Type B pancreatic cell (in vitro differentiated cells): ENCODE measurements at regions not wholly inside any gene's neighbourhood (a gene's known extent, or its start where the extent isn't known, plus 50 kb on each side); places are given as distances from the start of the nearest gene placed in this dataset.

Experiments
- DNase-seq: peaks from one replicate; pipeline ENCODE4 v3.0.0; 2021; ENCODE audit warnings: mixed read lengths; ENCODE audit not compliant: unreplicated experiment; ENCODE audit errors: extremely low spot score
- H3K27ac Mint-ChIP-seq: 2 replicates; pipeline ENCODE4 v1.8.0; 2021; ENCODE audit warnings: mild to moderate bottlenecking, mixed read lengths
- H3K27me3 Mint-ChIP-seq: 2 replicates; pipeline ENCODE4 v1.8.0; 2021; ENCODE audit warnings: mixed read lengths
- H3K36me3 Mint-ChIP-seq: 2 replicates; pipeline ENCODE4 v1.8.0; 2021; ENCODE audit warnings: mixed read lengths
- H3K4me1 Mint-ChIP-seq: one replicate; pipeline ENCODE4 v1.8.0; 2021; ENCODE audit warnings: mixed read lengths; ENCODE audit not compliant: unreplicated experiment
- H3K4me3 Mint-ChIP-seq: 2 replicates; pipeline ENCODE4 v1.8.0; 2021; ENCODE audit warnings: mild to moderate bottlenecking, mixed read lengths
- H3K9me3 Mint-ChIP-seq: 2 replicates; pipeline ENCODE4 v1.8.0; 2021; ENCODE audit warnings: mixed read lengths
- TF ChIP-seq, protein P1 (sequence below): fragments of 200-600 bp; sonication (generic); conservative IDR thresholded peaks from 2 replicates; pipeline ENCODE4 v1.5.0; 2021; ENCODE audit warnings: antibody characterized with exemption, mild to moderate bottlenecking

DNA sequence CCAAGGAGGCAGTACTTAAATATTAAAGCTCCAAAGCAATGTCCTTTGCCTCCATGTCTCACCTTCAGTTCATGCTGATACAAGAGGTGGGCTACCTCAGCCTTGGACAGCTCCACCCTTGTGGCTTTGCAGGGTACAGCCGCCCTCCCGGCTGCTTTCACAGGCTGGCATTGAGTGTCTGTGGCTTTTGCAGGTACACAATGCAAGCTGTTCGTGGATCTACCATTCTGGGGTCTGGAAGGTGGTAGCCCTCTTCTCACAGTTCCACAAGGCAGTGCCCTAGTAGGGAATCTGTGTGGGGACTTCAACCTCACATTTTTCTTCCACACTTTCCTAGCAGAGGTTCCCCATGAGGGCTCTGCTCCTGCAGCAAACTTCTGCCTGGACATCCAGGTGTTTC is 324.8 kb downstream of the COL11A1 start:
- H3K36me3 Mint-ChIP-seq, result no peaks in the 10 kb centered on the region
- DNase-seq, result no peak
- H3K4me3 Mint-ChIP-seq, result no peak overlapping the region
- no peak overlapping the region for H3K27ac Mint-ChIP-seq
- TF ChIP-seq, protein P1, sequence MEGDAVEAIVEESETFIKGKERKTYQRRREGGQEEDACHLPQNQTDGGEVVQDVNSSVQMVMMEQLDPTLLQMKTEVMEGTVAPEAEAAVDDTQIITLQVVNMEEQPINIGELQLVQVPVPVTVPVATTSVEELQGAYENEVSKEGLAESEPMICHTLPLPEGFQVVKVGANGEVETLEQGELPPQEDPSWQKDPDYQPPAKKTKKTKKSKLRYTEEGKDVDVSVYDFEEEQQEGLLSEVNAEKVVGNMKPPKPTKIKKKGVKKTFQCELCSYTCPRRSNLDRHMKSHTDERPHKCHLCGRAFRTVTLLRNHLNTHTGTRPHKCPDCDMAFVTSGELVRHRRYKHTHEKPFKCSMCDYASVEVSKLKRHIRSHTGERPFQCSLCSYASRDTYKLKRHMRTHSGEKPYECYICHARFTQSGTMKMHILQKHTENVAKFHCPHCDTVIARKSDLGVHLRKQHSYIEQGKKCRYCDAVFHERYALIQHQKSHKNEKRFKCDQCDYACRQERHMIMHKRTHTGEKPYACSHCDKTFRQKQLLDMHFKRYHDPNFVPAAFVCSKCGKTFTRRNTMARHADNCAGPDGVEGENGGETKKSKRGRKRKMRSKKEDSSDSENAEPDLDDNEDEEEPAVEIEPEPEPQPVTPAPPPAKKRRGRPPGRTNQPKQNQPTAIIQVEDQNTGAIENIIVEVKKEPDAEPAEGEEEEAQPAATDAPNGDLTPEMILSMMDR, result no peak
- peaks cover 14% of the 10 kb centered on the region for H3K9me3 Mint-ChIP-seq
- no peaks in the 10 kb centered on the region for H3K27me3 Mint-ChIP-seq
- H3K4me1 Mint-ChIP-seq, result no peaks in the 10 kb centered on the region

DNA sequence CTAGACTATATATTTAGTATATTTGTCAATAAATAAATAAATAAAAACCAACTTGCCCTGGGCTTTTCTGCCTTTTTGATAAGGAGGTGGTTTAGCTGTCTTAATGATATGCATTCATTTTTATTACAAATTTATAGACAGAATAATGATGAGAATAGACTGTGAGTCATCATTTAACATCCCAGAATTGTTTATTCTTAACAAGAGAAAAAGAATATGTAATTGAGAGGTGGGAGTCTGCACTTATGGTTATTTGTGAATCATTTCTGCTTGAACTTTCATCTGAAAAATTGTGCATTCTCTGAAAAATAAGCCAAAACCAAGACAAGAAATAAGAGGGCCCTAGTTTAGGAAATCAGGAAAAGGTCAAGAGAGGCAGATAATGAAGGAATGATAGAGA is 326.2 kb downstream of the COL11A1 start:
- Mint-ChIP-seq H3K4me1 (no peaks in the 10 kb centered on the region), H3K27me3 (no peaks in the 10 kb centered on the region), H3K4me3 (no peak overlapping the region), H3K27ac (no peak overlapping the region), H3K36me3 (no peaks in the 10 kb centered on the region), H3K9me3 (peaks cover 14% of the 10 kb centered on the region)
- TF ChIP-seq, protein P1, result no peak
- DNase-seq, result no peak

DNA sequence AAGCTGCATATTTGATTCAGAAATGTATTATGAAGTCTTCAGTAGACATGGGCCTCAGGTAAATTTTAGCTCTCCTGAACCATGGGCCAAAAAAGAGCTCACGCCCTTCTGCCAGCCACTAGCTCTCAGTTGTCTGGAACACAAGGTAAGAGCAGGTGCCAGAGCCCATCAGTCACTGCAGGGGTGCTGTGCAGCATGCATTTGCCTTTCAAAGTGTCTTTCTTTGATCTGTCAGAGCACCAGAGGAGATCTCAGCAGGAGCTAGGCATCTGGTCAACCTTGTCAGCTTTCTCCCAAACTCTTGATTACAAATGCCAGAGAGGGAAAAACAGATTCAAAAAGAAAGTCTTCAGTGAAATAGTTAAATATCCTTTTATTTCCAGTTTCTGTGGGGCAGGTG is 332.3 kb downstream of the COL11A1 start:
- DNase-seq, result no peak
- TF ChIP-seq, protein P1, result no peak
- Mint-ChIP-seq H3K36me3 (no peaks in the 10 kb centered on the region), H3K4me1 (no peaks in the 10 kb centered on the region), H3K27ac (no peak overlapping the region), H3K9me3 (no peaks in the 10 kb centered on the region), H3K27me3 (no peaks in the 10 kb centered on the region), H3K4me3 (no peak overlapping the region)

DNA sequence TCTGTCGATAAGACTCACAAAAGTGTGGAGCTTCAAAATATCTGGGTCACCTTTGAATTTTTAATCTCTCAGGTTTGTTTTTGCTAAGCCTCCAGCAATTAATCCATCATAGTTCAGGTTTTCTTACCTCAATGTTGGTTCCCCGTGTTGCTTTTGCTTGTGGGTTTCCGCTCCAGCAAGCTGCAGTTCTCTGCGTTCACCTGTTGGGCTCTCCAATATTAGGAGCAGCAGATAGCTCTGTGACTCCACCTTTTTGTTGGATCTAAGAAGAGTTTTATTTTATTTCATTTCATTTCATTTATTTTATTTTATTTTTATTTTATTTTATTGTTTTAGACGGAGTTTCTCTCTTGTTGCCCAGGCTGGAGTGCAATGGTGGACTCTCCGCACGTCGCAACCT is 335.5 kb downstream of the COL11A1 start:
- DNase-seq, result no peak
- H3K36me3 Mint-ChIP-seq, result no peaks in the 10 kb centered on the region
- H3K27me3 Mint-ChIP-seq, result no peaks in the 10 kb centered on the region
- no peaks in the 10 kb centered on the region for H3K9me3 Mint-ChIP-seq
- no peak overlapping the region for H3K27ac Mint-ChIP-seq
- H3K4me3 Mint-ChIP-seq, result no peak overlapping the region
- TF ChIP-seq, protein P1, result peak; percentile 48
- no peaks in the 10 kb centered on the region for H3K4me1 Mint-ChIP-seq

DNA sequence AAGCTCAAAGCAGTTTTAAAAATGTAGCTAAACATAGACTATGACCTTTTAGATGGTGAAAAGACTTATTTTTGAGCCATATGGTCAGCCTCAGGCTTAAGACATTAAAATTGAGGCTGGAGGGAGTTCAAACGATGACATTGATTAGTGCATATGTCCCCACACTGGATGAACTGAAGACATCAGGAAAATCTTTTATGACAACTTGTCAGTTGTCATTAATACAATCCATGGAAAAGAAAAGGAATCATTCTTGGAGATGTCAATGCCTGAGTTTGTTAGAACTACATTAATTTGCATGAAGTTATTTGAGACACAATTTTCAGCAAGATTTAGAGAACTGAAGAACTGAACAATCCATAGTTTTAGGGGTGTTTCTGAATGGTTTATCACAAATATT is 349.9 kb downstream of the COL11A1 start:
- Mint-ChIP-seq H3K27ac (no peak overlapping the region), H3K4me1 (no peaks in the 10 kb centered on the region)
- DNase-seq, result no peak

More for the DNA sequence above, 349.9 kb downstream of the COL11A1 start:
- Mint-ChIP-seq H3K9me3 (no peaks in the 10 kb centered on the region), H3K27me3 (no peaks in the 10 kb centered on the region), H3K36me3 (no peaks in the 10 kb centered on the region), H3K4me3 (no peak overlapping the region)
- TF ChIP-seq, protein P1, result no peak
